Upper lobe of left lung (tissue), 4 donors: ENCODE measurements at regions not wholly inside any gene's neighbourhood (a gene's known extent, or its start where the extent isn't known, plus 50 kb on each side); places are given as distances from the start of the nearest gene placed in this dataset.

Experiments
- CTCF ChIP-seq, 6 experiments: fragments of 450-650 bp in 4 of 6; fragments of 200-600 bp in 2 of 6; sonication (generic) in 2 of 6; IDR thresholded peaks; one replicate each; pipeline ENCODE4 v1.5.1; 2016 to 2019; ENCODE audit warnings: antibody characterized with exemption in 6 of 6
- EP300 ChIP-seq, 4 donors: sonication (generic); formaldehyde crosslinking; IDR thresholded peaks; one replicate each; pipeline ENCODE4 v1.5.1; 2017; ENCODE audit warnings: antibody characterized with exemption in 4 of 4, control low read depth in 2 of 4
- POLR2A ChIP-seq, 4 donors: fragments of 450-650 bp; IDR thresholded peaks; one replicate each; pipeline ENCODE4 v1.5.1; 2016 to 2017; ENCODE audit warnings: antibody characterized with exemption in 4 of 4, mild to moderate bottlenecking in 2 of 4
- POLR2AphosphoS5 ChIP-seq, 2 donors: sonication (generic); formaldehyde crosslinking; IDR thresholded peaks; one replicate each; pipeline ENCODE4 v1.5.1; 2017; ENCODE audit warnings: antibody characterized with exemption in 2 of 2

GRCh38 chr2:236739663-236740062, 170.0 kb downstream of the ACKR3 start:
- TF ChIP-seq POLR2A (IDR thresholded peaks at IDR 0.05), result no peak
- TF ChIP-seq CTCF (IDR thresholded peaks at IDR 0.05), result no peak
- no peak for TF ChIP-seq POLR2AphosphoS5 (IDR thresholded peaks at IDR 0.05)
- no peak for TF ChIP-seq EP300 (IDR thresholded peaks at IDR 0.05)
